ENCODE measurements at regions not wholly inside any gene's neighbourhood (a gene's known extent, or its start where the extent isn't known, plus 50 kb on each side); places are given as distances from the start of the nearest gene placed in this dataset.

GRCh38 chr2:136183097-136183496 lies 65.1 kb upstream of the CXCR4 start:
- Histone ChIP-seq H3K36me3 (ENCODE audit: control insufficient read depth, insufficient read depth, low read length) (no peaks in the 10 kb centered on the region), H3K4me3 (ENCODE audit: low read depth, low read length) (no peak overlapping the region), H3K27me3 (ENCODE audit: control insufficient read depth, insufficient read depth, low read length) (no peaks in the 10 kb centered on the region)
- DNase-seq (ENCODE audit: low read depth): no peak
- POLR2A ChIA-PET: no interaction called here
- CTCF ChIA-PET: no interaction called here
- TF ChIP-seq CTCF (IDR thresholded peaks at IDR 0.05; ENCODE audit: insufficient read depth, low read depth, low read length): no peak

- no peak for DNase-seq (ENCODE audit: low read depth)
- POLR2A ChIA-PET: no interaction called here
- Histone ChIP-seq H3K4me3 (ENCODE audit: low read depth, low read length) (no peak overlapping the region), H3K27me3 (ENCODE audit: control insufficient read depth, insufficient read depth, low read length) (no peaks in the 10 kb centered on the region), H3K36me3 (ENCODE audit: control insufficient read depth, insufficient read depth, low read length) (no peaks in the 10 kb centered on the region)
- TF ChIP-seq CTCF (IDR thresholded peaks at IDR 0.05; ENCODE audit: insufficient read depth, low read depth, low read length): no peak
- CTCF ChIA-PET: no interaction called here
These were observed 64.4 kb upstream of the CXCR4 start for GRCh38 chr2:136182315-136182714.

DNA sequence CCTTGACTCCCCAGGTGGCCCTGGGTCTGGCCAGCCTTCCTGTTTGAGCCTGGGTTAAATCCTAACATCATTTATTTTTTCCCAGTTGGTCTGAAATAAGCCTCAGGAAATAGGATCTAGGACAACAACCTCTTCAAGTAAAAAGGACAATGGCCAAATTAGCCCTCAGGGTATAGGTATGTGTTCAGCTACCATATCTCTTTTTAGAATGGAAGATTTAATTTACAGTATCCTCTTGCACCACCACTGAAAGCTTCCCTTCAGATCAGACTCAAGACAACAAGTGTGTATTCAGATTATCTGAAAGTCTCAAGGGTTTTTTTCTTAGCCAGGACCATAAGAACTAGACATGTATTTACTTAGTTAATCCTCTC lies 61.6 kb upstream of the CXCR4 start:
- Histone ChIP-seq H3K36me3 (ENCODE audit: control insufficient read depth, insufficient read depth, low read length) (no peaks in the 10 kb centered on the region), H3K4me3 (ENCODE audit: low read depth, low read length) (no peak overlapping the region), H3K27me3 (ENCODE audit: control insufficient read depth, insufficient read depth, low read length) (no peaks in the 10 kb centered on the region)
- POLR2A ChIA-PET: no interaction called here
- no peak for DNase-seq (ENCODE audit: low read depth)
- CTCF ChIA-PET: no interaction called here
- TF ChIP-seq CTCF (IDR thresholded peaks at IDR 0.05; ENCODE audit: insufficient read depth, low read depth, low read length): no peak

GRCh38 chr2:136178941-136179601 lies 61.1 kb upstream of the CXCR4 start:
- CTCF ChIA-PET: no interaction called here
- H3K36me3 ChIP-seq (ENCODE audit: control insufficient read depth, insufficient read depth, low read length): no peaks in the 10 kb centered on the region
- POLR2A ChIA-PET: no interaction called here
- no peak for TF ChIP-seq CTCF (IDR thresholded peaks at IDR 0.05; ENCODE audit: insufficient read depth, low read depth, low read length)
- DNase-seq (ENCODE audit: low read depth): no peak
- H3K27me3 ChIP-seq (ENCODE audit: control insufficient read depth, insufficient read depth, low read length): no peaks in the 10 kb centered on the region
- no peak overlapping the region for H3K4me3 ChIP-seq (ENCODE audit: low read depth, low read length)

DNA sequence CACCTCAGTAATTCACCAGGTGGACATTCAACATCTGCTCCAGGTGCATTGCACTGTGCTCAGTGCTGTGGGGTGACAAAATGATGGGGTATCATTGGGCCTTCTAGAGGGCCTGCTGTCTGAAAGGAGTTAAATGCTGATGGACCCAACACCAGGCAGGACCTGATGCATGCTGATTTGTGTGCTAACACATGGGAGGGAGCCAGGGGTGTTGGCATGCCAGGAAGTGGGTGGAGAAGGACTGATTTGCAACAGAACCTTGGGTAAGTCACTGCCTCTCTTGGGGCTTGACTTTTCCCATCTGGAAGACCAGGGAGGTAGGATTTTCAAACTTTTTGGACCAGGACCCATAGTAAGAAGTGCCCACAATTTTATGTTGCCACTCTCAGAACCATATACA lies 57.9 kb upstream of the CXCR4 start:
- Histone ChIP-seq H3K27me3 (ENCODE audit: control insufficient read depth, insufficient read depth, low read length) (no peaks in the 10 kb centered on the region), H3K36me3 (ENCODE audit: control insufficient read depth, insufficient read depth, low read length) (no peaks in the 10 kb centered on the region), H3K4me3 (ENCODE audit: low read depth, low read length) (no peak overlapping the region)
- DNase-seq (ENCODE audit: low read depth): no peak
- no peak for TF ChIP-seq CTCF (IDR thresholded peaks at IDR 0.05; ENCODE audit: insufficient read depth, low read depth, low read length)
- POLR2A ChIA-PET: no interaction called here
- CTCF ChIA-PET: no interaction called here
